Memory B cell (primary cell): ENCODE measurements at regions not wholly inside any gene's neighbourhood (a gene's known extent, or its start where the extent isn't known, plus 50 kb on each side); places are given as distances from the start of the nearest gene placed in this dataset.

Experiments
- ATAC-seq: fragments of 150-1000 bp; cut with Tn5 transposase; 2 replicates; pipeline ENCODE4 v1.10.0; 2021; ENCODE audit warnings: low read depth, mild to moderate bottlenecking, moderate library complexity
- DNase-seq, 2 donors: peaks; one replicate each; pipeline ENCODE4 v3.0.0; 2022; ENCODE audit warnings: low spot score in 2 of 2
- H3K27ac Mint-ChIP-seq: one replicate; pipeline ENCODE4 v1.8.0; 2022; ENCODE audit warnings: mild to moderate bottlenecking, moderate library complexity, mixed read lengths
- H3K27me3 Mint-ChIP-seq: one replicate; pipeline ENCODE4 v1.8.0; 2022; ENCODE audit warnings: mixed read lengths
- H3K36me3 Mint-ChIP-seq: one replicate; pipeline ENCODE4 v1.8.0; 2022; ENCODE audit warnings: mild to moderate bottlenecking, mixed read lengths
- H3K4me1 Mint-ChIP-seq: one replicate; pipeline ENCODE4 v1.8.0; 2022; ENCODE audit warnings: mixed read lengths
- H3K4me3 Mint-ChIP-seq: one replicate; pipeline ENCODE4 v1.8.0; 2022; ENCODE audit warnings: mild to moderate bottlenecking, moderate library complexity, mixed read lengths
- H3K9me3 Mint-ChIP-seq: one replicate; pipeline ENCODE4 v1.8.0; 2022; ENCODE audit warnings: mixed read lengths

GRCh38 chr3:178043084-178043483 is 493.2 kb upstream of the KCNMB2 start:
- no peaks in the 10 kb centered on the region for H3K36me3 Mint-ChIP-seq
- ATAC-seq (no peak), DNase-seq (no peak)
- H3K4me1 Mint-ChIP-seq, result no peaks in the 10 kb centered on the region
- H3K27me3 Mint-ChIP-seq, result peaks cover 2% of the 10 kb centered on the region
- no peak overlapping the region for H3K27ac Mint-ChIP-seq
- no peaks in the 10 kb centered on the region for H3K9me3 Mint-ChIP-seq
- no peak overlapping the region for H3K4me3 Mint-ChIP-seq

GRCh38 chr3:178044320-178044719 is 491.9 kb upstream of the KCNMB2 start:
- no peak overlapping the region for H3K27ac Mint-ChIP-seq
- no peak overlapping the region for H3K4me3 Mint-ChIP-seq
- peaks cover 5% of the 10 kb centered on the region for H3K27me3 Mint-ChIP-seq
- H3K9me3 Mint-ChIP-seq, result no peaks in the 10 kb centered on the region
- H3K36me3 Mint-ChIP-seq, result no peaks in the 10 kb centered on the region
- no peaks in the 10 kb centered on the region for H3K4me1 Mint-ChIP-seq
- ATAC-seq, result no peak
- DNase-seq, result no peak

- Mint-ChIP-seq H3K27me3 (peaks cover 8% of the 10 kb centered on the region), H3K27ac (no peak overlapping the region), H3K4me3 (no peak overlapping the region), H3K9me3 (no peaks in the 10 kb centered on the region), H3K36me3 (no peaks in the 10 kb centered on the region), H3K4me1 (no peaks in the 10 kb centered on the region)
- DNase-seq (no peak), ATAC-seq (no peak)
These were observed 488.7 kb upstream of the KCNMB2 start for GRCh38 chr3:178047496-178047895.

GRCh38 chr3:178048768-178049167 is 487.5 kb upstream of the KCNMB2 start:
- Mint-ChIP-seq H3K27ac (no peak overlapping the region), H3K27me3 (peaks cover 6% of the 10 kb centered on the region), H3K36me3 (no peaks in the 10 kb centered on the region), H3K4me3 (no peak overlapping the region), H3K4me1 (no peaks in the 10 kb centered on the region), H3K9me3 (no peaks in the 10 kb centered on the region)
- DNase-seq (no peak), ATAC-seq (no peak)

- ATAC-seq, result no peak
- peaks cover 1% of the 10 kb centered on the region for H3K9me3 Mint-ChIP-seq
- no peak for DNase-seq
- H3K27me3 Mint-ChIP-seq, result peaks cover 7% of the 10 kb centered on the region
- no peaks in the 10 kb centered on the region for H3K4me1 Mint-ChIP-seq
- H3K36me3 Mint-ChIP-seq, result no peaks in the 10 kb centered on the region
- no peak overlapping the region for H3K27ac Mint-ChIP-seq
- no peak overlapping the region for H3K4me3 Mint-ChIP-seq
These were observed 481.8 kb upstream of the KCNMB2 start for GRCh38 chr3:178054471-178054870.

- H3K36me3 Mint-ChIP-seq, result no peaks in the 10 kb centered on the region
- H3K27me3 Mint-ChIP-seq, result peaks cover 5% of the 10 kb centered on the region
- no peak for ATAC-seq
These were observed 480.3 kb upstream of the KCNMB2 start for GRCh38 chr3:178055939-178056338.

GRCh38 chr3:178056868-178057267 is 479.4 kb upstream of the KCNMB2 start:
- DNase-seq, result no peak
- Mint-ChIP-seq H3K36me3 (no peaks in the 10 kb centered on the region), H3K27me3 (peaks cover 5% of the 10 kb centered on the region)

More at GRCh38 chr3:178055939-178056338, 480.3 kb upstream of the KCNMB2 start:
- H3K4me3 Mint-ChIP-seq, result no peak overlapping the region
- no peak for DNase-seq
- H3K9me3 Mint-ChIP-seq, result peaks cover 1% of the 10 kb centered on the region
- H3K27ac Mint-ChIP-seq, result no peak overlapping the region
- no peaks in the 10 kb centered on the region for H3K4me1 Mint-ChIP-seq

GRCh38 chr3:178058629-178059028 is 477.6 kb upstream of the KCNMB2 start:
- Mint-ChIP-seq H3K36me3 (no peaks in the 10 kb centered on the region), H3K9me3 (peaks cover 1% of the 10 kb centered on the region), H3K4me3 (no peak overlapping the region), H3K27me3 (peaks cover 5% of the 10 kb centered on the region), H3K27ac (no peak overlapping the region), H3K4me1 (no peaks in the 10 kb centered on the region)
- DNase-seq (no peak), ATAC-seq (no peak)

More at GRCh38 chr3:178056868-178057267, 479.4 kb upstream of the KCNMB2 start:
- peaks cover 1% of the 10 kb centered on the region for H3K9me3 Mint-ChIP-seq
- no peak overlapping the region for H3K4me3 Mint-ChIP-seq
- ATAC-seq, result no peak
- no peak overlapping the region for H3K27ac Mint-ChIP-seq
- no peaks in the 10 kb centered on the region for H3K4me1 Mint-ChIP-seq

GRCh38 chr3:178059119-178059518 is 477.1 kb upstream of the KCNMB2 start:
- H3K27ac Mint-ChIP-seq, result no peak overlapping the region
- no peak for ATAC-seq
- no peaks in the 10 kb centered on the region for H3K36me3 Mint-ChIP-seq
- no peak for DNase-seq
- H3K27me3 Mint-ChIP-seq, result peaks cover 5% of the 10 kb centered on the region
- peaks cover 1% of the 10 kb centered on the region for H3K9me3 Mint-ChIP-seq
- no peak overlapping the region for H3K4me3 Mint-ChIP-seq
- H3K4me1 Mint-ChIP-seq, result no peaks in the 10 kb centered on the region

- Mint-ChIP-seq H3K9me3 (no peaks in the 10 kb centered on the region), H3K36me3 (no peaks in the 10 kb centered on the region)
- no peak for ATAC-seq
These were observed 476.4 kb upstream of the KCNMB2 start for GRCh38 chr3:178059836-178060235.

GRCh38 chr3:178060407-178060806 is 475.8 kb upstream of the KCNMB2 start:
- Mint-ChIP-seq H3K4me1 (no peaks in the 10 kb centered on the region), H3K9me3 (no peaks in the 10 kb centered on the region), H3K36me3 (no peaks in the 10 kb centered on the region), H3K27me3 (no peaks in the 10 kb centered on the region), H3K4me3 (no peak overlapping the region), H3K27ac (no peak overlapping the region)
- DNase-seq (no peak), ATAC-seq (no peak)

More at GRCh38 chr3:178059836-178060235, 476.4 kb upstream of the KCNMB2 start:
- Mint-ChIP-seq H3K27ac (no peak overlapping the region), H3K4me1 (no peaks in the 10 kb centered on the region), H3K27me3 (no peaks in the 10 kb centered on the region), H3K4me3 (no peak overlapping the region)
- DNase-seq, result no peak

GRCh38 chr3:178062126-178062525 is 474.1 kb upstream of the KCNMB2 start:
- Mint-ChIP-seq H3K36me3 (no peaks in the 10 kb centered on the region), H3K27ac (no peak overlapping the region), H3K9me3 (no peaks in the 10 kb centered on the region), H3K27me3 (no peaks in the 10 kb centered on the region), H3K4me1 (no peaks in the 10 kb centered on the region), H3K4me3 (no peak overlapping the region)
- no peak for ATAC-seq
- no peak for DNase-seq

- Mint-ChIP-seq H3K27me3 (peaks cover 2% of the 10 kb centered on the region), H3K4me3 (no peak overlapping the region), H3K9me3 (no peaks in the 10 kb centered on the region), H3K36me3 (no peaks in the 10 kb centered on the region), H3K27ac (no peak overlapping the region), H3K4me1 (no peaks in the 10 kb centered on the region)
- ATAC-seq, result no peak
- no peak for DNase-seq
These were observed 472.8 kb upstream of the KCNMB2 start for GRCh38 chr3:178063461-178063860.

- H3K4me3 Mint-ChIP-seq, result no peak overlapping the region
- H3K27me3 Mint-ChIP-seq, result peaks cover 8% of the 10 kb centered on the region
- no peak for DNase-seq
- H3K9me3 Mint-ChIP-seq, result peaks cover 2% of the 10 kb centered on the region
- ATAC-seq, result no peak
- no peaks in the 10 kb centered on the region for H3K4me1 Mint-ChIP-seq
- H3K27ac Mint-ChIP-seq, result no peak overlapping the region
- H3K36me3 Mint-ChIP-seq, result no peaks in the 10 kb centered on the region
These were observed 468.5 kb upstream of the KCNMB2 start for GRCh38 chr3:178067721-178068120.

- Mint-ChIP-seq H3K27ac (no peak overlapping the region), H3K4me1 (no peaks in the 10 kb centered on the region), H3K27me3 (peaks cover 6% of the 10 kb centered on the region), H3K36me3 (no peaks in the 10 kb centered on the region), H3K9me3 (peaks cover 2% of the 10 kb centered on the region), H3K4me3 (no peak overlapping the region)
- no peak for DNase-seq
- no peak for ATAC-seq
These were observed 463.6 kb upstream of the KCNMB2 start for GRCh38 chr3:178072391-178073305.
